OCI-LY7 (cell line): ENCODE measurements at regions not wholly inside any gene's neighbourhood (a gene's known extent, or its start where the extent isn't known, plus 50 kb on each side); places are given as distances from the start of the nearest gene placed in this dataset.

Experiments
- BruUV-seq: library from RNA; stranded (reverse); fragments of 400-500 nt; replicated peaks from 2 replicates; lab custom pipeline; 2021; lab: Mats Ljungman, UMichigan
- CTCF ChIA-PET: fragments of 300-600 bp; sonication (Branson Sonifier 250); formaldehyde crosslinking; loops from one replicate; lab custom pipeline; 2022; ENCODE audit warnings: antibody characterized with exemption; ENCODE audit not compliant: unreplicated experiment; lab: Charles Lee
- POLR2A ChIA-PET: fragments of 300-600 bp; sonication (Branson Sonifier 250); formaldehyde crosslinking; loops from one replicate; lab custom pipeline; 2022; ENCODE audit warnings: antibody characterized with exemption; lab: Charles Lee
- DNase-seq: peaks from one replicate; pipeline ENCODE4 v3.0.0-alpha.2; 2015; ENCODE audit warnings: low spot score
- H2AFZ ChIP-seq: fragments of 200-600 bp; sonication (generic), shearing (Covaris generic); 2 replicates; pipeline ENCODE4 v1.6.1; 2014; ENCODE audit warnings: mild to moderate bottlenecking, antibody characterized with exemption, low read length, moderate library complexity
- H3K27ac ChIP-seq: fragments of 200-600 bp; sonication (generic); 2 replicates; pipeline ENCODE4 v1.5.1; 2014; ENCODE audit warnings: mixed run types, low read depth, mild to moderate bottlenecking, moderate library complexity, low read length, inconsistent platforms; ENCODE audit not compliant: poor library complexity, severe bottlenecking
- H3K36me3 ChIP-seq: fragments of 200-600 bp; sonication (generic); 2 replicates; pipeline ENCODE4 v1.6.1; 2014; ENCODE audit warnings: mild to moderate bottlenecking, antibody characterized with exemption, low read length, moderate library complexity, mixed read lengths; ENCODE audit not compliant: insufficient read depth
- H3K4me1 ChIP-seq: fragments of 200-600 bp; sonication (generic); 2 replicates; pipeline ENCODE4 v1.5.1; 2014; ENCODE audit warnings: mild to moderate bottlenecking, low read length; ENCODE audit not compliant: insufficient read depth, poor library complexity, severe bottlenecking
- H3K4me2 ChIP-seq: fragments of 200-600 bp; sonication (generic); 2 replicates; pipeline ENCODE4 v1.6.1; 2014; ENCODE audit warnings: mild to moderate bottlenecking, low read length
- H3K4me3 ChIP-seq: fragments of 200-600 bp; sonication (generic); 2 replicates; pipeline ENCODE4 v1.5.1; 2014; ENCODE audit warnings: mild to moderate bottlenecking, low read depth, low read length; ENCODE audit not compliant: poor library complexity, severe bottlenecking
- H3K79me2 ChIP-seq: fragments of 200-600 bp; sonication (generic); 2 replicates; pipeline ENCODE4 v1.6.1; 2016; ENCODE audit warnings: low read depth, mild to moderate bottlenecking, low read length, moderate library complexity, mixed read lengths; ENCODE audit not compliant: insufficient read depth
- H3K9me2 ChIP-seq: fragments of 200-600 bp; sonication (generic); 2 replicates; pipeline ENCODE4 v1.6.1; 2016; ENCODE audit warnings: mild to moderate bottlenecking, low read length, mixed read lengths; ENCODE audit not compliant: insufficient read depth
- H3K9me3 ChIP-seq: fragments of 200-600 bp; sonication (generic); 2 replicates; pipeline ENCODE4 v1.6.1; 2014; ENCODE audit warnings: mild to moderate bottlenecking, mixed run types, low read length, mixed read lengths
- H4K20me1 ChIP-seq: fragments of 200-600 bp; sonication (generic); 2 replicates; pipeline ENCODE4 v1.6.1; 2014; ENCODE audit warnings: mild to moderate bottlenecking, antibody characterized with exemption, low read length, moderate library complexity, mixed read lengths; ENCODE audit not compliant: insufficient read depth
- CTCF ChIP-seq: fragments of 200-600 bp; sonication (generic); conservative IDR thresholded peaks from 2 replicates; pipeline ENCODE4 v1.5.1; 2014; ENCODE audit warnings: mild to moderate bottlenecking, antibody characterized with exemption, low read length, moderate library complexity, mixed read lengths
- EZH2phosphoT487 ChIP-seq: fragments of 200-600 bp; sonication (generic); IDR thresholded peaks from 2 replicates; pipeline ENCODE4 v1.6.1; 2018; ENCODE audit warnings: low read depth, borderline replicate concordance, mild to moderate bottlenecking, mixed run types, antibody characterized with exemption, low read length, moderate library complexity, mixed read lengths
- intact Hi-C: fragments of 100-400 bp; cut with micrococcal nuclease; formaldehyde crosslinking; loops from one replicate; pipeline ENCODE4 v1.10.0; 2022; ENCODE audit not compliant: unreplicated experiment

- H3K4me1 ChIP-seq, result no peaks in the 10 kb centered on the region
- no peak overlapping the region for H3K4me2 ChIP-seq
- POLR2A ChIA-PET, result interaction anchor here (0.6 kb wide), 1 partner anchor 45 kb away, joined by 4 read pairs; no protein-coding TSS in a partner anchor
- no peaks in the 10 kb centered on the region for H3K36me3 ChIP-seq
- H4K20me1 ChIP-seq, result no peaks in the 10 kb centered on the region
- TF ChIP-seq CTCF (no peak), EZH2phosphoT487 (no peak)
- CTCF ChIA-PET, result no interaction called here
- no peaks in the 10 kb centered on the region for H3K9me2 ChIP-seq
- intact Hi-C loops, result no loop called here
- H3K4me3 ChIP-seq, result no peak overlapping the region
- H3K9me3 ChIP-seq, result no peaks in the 10 kb centered on the region
- no peak overlapping the region for H2AFZ ChIP-seq
- BruUV-seq, result no TSS peak
- DNase-seq, result no peak
- H3K79me2 ChIP-seq, result no peaks in the 10 kb centered on the region
- no peak overlapping the region for H3K27ac ChIP-seq
Observed at GRCh38 chr9:115169003-115169402, 51.0 kb upstream of the TNC start.

GRCh38 chr9:115170358-115171073 lies 52.6 kb upstream of the TNC start:
- Histone ChIP-seq H3K9me3 (no peaks in the 10 kb centered on the region), H3K4me2 (no peak overlapping the region), H3K79me2 (no peaks in the 10 kb centered on the region), H3K36me3 (no peaks in the 10 kb centered on the region), H3K4me3 (no peak overlapping the region), H3K9me2 (no peaks in the 10 kb centered on the region), H2AFZ (no peak overlapping the region), H4K20me1 (no peaks in the 10 kb centered on the region), H3K4me1 (no peaks in the 10 kb centered on the region), H3K27ac (no peak overlapping the region)
- CTCF ChIA-PET, result no interaction called here
- intact Hi-C loops, result no loop called here
- DNase-seq, result no peak
- TF ChIP-seq CTCF, result no peak
- no peak for TF ChIP-seq EZH2phosphoT487
- BruUV-seq, result no TSS peak
- POLR2A ChIA-PET, result no interaction called here

GRCh38 chr9:115171921-115172388 lies 54.0 kb upstream of the TNC start:
- POLR2A ChIA-PET, result no interaction called here
- Histone ChIP-seq H3K36me3 (no peaks in the 10 kb centered on the region), H3K4me1 (no peaks in the 10 kb centered on the region), H3K79me2 (no peaks in the 10 kb centered on the region), H3K4me3 (no peak overlapping the region), H3K27ac (no peak overlapping the region), H3K4me2 (no peak overlapping the region), H3K9me2 (no peaks in the 10 kb centered on the region), H4K20me1 (no peaks in the 10 kb centered on the region), H3K9me3 (no peaks in the 10 kb centered on the region), H2AFZ (no peak overlapping the region)
- TF ChIP-seq CTCF (no peak), EZH2phosphoT487 (no peak)
- intact Hi-C loops, result no loop called here
- no peak for DNase-seq
- CTCF ChIA-PET, result no interaction called here
- no TSS peak for BruUV-seq
